ENCODE measurements at regions not wholly inside any gene's neighbourhood (a gene's known extent, or its start where the extent isn't known, plus 50 kb on each side); places are given as distances from the start of the nearest gene placed in this dataset.

GRCh38 chr13:57056601-57057180 lies 84.0 kb upstream of the PRR20A start:
- TF ChIP-seq OSR1 (CRISPR knock-in tag; IDR thresholded peaks at IDR 0.05) = no peak
- TF ChIP-seq ESRRG (CRISPR knock-in tag; IDR thresholded peaks at IDR 0.05) = no peak
- TF ChIP-seq ZNF70 (CRISPR knock-in tag; IDR thresholded peaks at IDR 0.05) = no peak
- TF ChIP-seq ZC3H10 (CRISPR knock-in tag; IDR thresholded peaks at IDR 0.05) = no peak
- no peak for TF ChIP-seq ARNTL (CRISPR knock-in tag; IDR thresholded peaks at IDR 0.05; ENCODE audit: borderline replicate concordance, low read depth)
- TF ChIP-seq, protein P1, sequence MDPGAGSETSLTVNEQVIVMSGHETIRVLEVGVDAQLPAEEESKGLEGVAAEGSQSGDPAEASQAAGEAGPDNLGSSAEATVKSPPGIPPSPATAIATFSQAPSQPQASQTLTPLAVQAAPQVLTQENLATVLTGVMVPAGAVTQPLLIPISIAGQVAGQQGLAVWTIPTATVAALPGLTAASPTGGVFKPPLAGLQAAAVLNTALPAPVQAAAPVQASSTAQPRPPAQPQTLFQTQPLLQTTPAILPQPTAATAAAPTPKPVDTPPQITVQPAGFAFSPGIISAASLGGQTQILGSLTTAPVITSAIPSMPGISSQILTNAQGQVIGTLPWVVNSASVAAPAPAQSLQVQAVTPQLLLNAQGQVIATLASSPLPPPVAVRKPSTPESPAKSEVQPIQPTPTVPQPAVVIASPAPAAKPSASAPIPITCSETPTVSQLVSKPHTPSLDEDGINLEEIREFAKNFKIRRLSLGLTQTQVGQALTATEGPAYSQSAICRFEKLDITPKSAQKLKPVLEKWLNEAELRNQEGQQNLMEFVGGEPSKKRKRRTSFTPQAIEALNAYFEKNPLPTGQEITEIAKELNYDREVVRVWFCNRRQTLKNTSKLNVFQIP (CRISPR knock-in tag; IDR thresholded peaks at IDR 0.05; ENCODE audit: borderline replicate concordance, low read depth) = no peak
- TF ChIP-seq TSHZ2 (CRISPR knock-in tag; IDR thresholded peaks at IDR 0.05) = no peak
- no peak for TF ChIP-seq ZFP3 (CRISPR knock-in tag; IDR thresholded peaks at IDR 0.05)
- TF ChIP-seq ZFP30 (CRISPR knock-in tag; IDR thresholded peaks at IDR 0.05) = no peak
